ENCODE measurements at regions not wholly inside any gene's neighbourhood (a gene's known extent, or its start where the extent isn't known, plus 50 kb on each side); places are given as distances from the start of the nearest gene placed in this dataset.

- H3K4me3 Mint-ChIP-seq (ENCODE audit: low read depth), result no peak overlapping the region
- no peak overlapping the region for H3K27ac Mint-ChIP-seq
- no peak for DNase-seq (ENCODE audit: low spot score, unreplicated experiment)
- no peaks in the 10 kb centered on the region for H3K27me3 Mint-ChIP-seq
- H3K4me1 Mint-ChIP-seq (ENCODE audit: low read depth), result peaks cover 10% of the 10 kb centered on the region
- no peaks in the 10 kb centered on the region for H3K36me3 Mint-ChIP-seq (ENCODE audit: insufficient read depth)
- H3K9me3 Mint-ChIP-seq (ENCODE audit: low read depth), result peaks cover 3% of the 10 kb centered on the region
- TF ChIP-seq CTCF (IDR thresholded peaks at IDR 0.05; ENCODE audit: unreplicated experiment), result no peak
Measured at GRCh38 chr2:234245945-234246344, 195.4 kb downstream of the SPP2 start.

DNA sequence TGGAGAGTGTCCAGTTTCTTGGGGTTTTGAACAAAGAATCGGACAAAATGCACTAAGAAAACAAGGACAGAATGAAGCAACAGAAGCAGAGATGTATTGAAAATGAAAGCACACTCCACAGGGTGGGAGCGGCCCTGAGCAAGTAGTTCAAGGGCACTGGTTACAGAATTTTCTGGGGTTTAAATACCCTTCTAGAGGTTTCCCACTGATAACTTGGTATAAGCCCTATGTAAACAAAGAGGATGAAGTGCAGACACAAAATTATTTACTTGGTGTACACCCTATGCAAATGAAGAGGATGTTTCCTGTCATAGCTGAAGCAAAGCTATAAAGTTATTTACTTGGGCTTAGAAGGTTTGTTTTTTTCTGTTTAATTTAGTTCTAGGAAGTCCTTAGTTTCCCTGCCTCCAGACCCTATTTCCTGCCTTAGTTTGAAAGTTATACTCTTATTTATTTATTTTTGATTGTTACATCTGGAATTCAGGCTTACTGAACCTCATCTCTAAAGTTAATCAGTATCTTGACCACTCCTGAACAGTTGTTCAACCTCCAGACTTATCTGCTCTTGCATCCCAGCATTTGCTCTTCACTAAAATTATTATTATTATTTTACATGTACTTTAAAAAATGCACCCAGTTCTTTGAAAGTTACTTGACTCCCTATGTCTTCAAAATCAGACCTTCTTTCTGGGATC lies 193.5 kb downstream of the SPP2 start:
- no peak overlapping the region for H3K27ac Mint-ChIP-seq
- H3K36me3 Mint-ChIP-seq (ENCODE audit: insufficient read depth), result no peaks in the 10 kb centered on the region
- TF ChIP-seq CTCF (IDR thresholded peaks at IDR 0.05; ENCODE audit: unreplicated experiment), result no peak
- no peak for DNase-seq (ENCODE audit: low spot score, unreplicated experiment)
- peaks cover 6% of the 10 kb centered on the region for H3K9me3 Mint-ChIP-seq (ENCODE audit: low read depth)
- peaks cover 8% of the 10 kb centered on the region for H3K4me1 Mint-ChIP-seq (ENCODE audit: low read depth)
- no peaks in the 10 kb centered on the region for H3K27me3 Mint-ChIP-seq
- no peak overlapping the region for H3K4me3 Mint-ChIP-seq (ENCODE audit: low read depth)

GRCh38 chr2:234242459-234242836 lies 191.9 kb downstream of the SPP2 start:
- Mint-ChIP-seq H3K27ac (no peak overlapping the region), H3K4me3 (ENCODE audit: low read depth) (no peak overlapping the region), H3K27me3 (no peaks in the 10 kb centered on the region), H3K9me3 (ENCODE audit: low read depth) (peaks cover 8% of the 10 kb centered on the region), H3K4me1 (ENCODE audit: low read depth) (peaks cover 8% of the 10 kb centered on the region), H3K36me3 (ENCODE audit: insufficient read depth) (no peaks in the 10 kb centered on the region)
- DNase-seq (ENCODE audit: low spot score, unreplicated experiment), result no peak
- TF ChIP-seq CTCF (IDR thresholded peaks at IDR 0.05; ENCODE audit: unreplicated experiment), result no peak

DNA sequence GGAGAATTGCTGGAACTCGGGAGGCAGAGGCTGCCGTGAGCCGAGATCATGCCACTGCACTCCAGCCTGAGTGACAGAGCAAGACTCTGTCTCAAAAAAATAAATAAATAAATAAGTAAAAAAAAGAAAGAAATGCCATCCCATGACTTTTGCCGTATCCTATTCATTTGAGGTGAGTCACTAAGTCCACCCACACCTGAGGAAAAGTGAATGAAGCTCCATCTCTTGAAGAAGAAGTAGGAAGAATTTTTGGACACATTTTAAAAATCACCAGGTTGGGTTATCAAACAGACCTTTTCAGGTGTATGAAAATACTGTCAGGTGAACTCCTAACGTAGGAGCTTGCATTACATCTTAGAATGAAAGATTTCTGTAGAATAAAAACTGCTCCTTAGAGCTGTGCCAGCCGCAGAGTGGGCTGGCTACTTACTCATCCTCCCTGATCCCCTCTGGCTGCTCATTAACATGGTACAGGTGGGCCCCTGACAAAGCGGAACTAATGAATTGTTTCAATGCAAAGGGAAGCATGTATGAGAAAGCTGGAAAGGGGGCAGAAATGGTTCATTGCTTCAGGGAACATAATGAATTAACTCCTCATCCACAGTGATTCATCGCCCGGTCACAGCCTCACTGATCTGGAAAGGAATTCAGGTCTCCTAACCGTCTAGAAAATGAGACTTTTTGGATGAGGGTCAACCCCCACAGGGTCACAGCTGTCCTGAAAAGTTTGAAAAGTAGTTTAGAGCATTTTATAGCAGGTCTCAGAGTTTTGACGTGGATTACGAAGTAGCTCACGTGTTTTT lies 191.4 kb downstream of the SPP2 start:
- Mint-ChIP-seq H3K4me3 (ENCODE audit: low read depth) (no peak overlapping the region), H3K27me3 (no peaks in the 10 kb centered on the region), H3K9me3 (ENCODE audit: low read depth) (peaks cover 8% of the 10 kb centered on the region), H3K27ac (no peak overlapping the region), H3K36me3 (ENCODE audit: insufficient read depth) (no peaks in the 10 kb centered on the region), H3K4me1 (ENCODE audit: low read depth) (peaks cover 8% of the 10 kb centered on the region)
- no peak for TF ChIP-seq CTCF (IDR thresholded peaks at IDR 0.05; ENCODE audit: unreplicated experiment)
- no peak for DNase-seq (ENCODE audit: low spot score, unreplicated experiment)

- Mint-ChIP-seq H3K27me3 (no peaks in the 10 kb centered on the region), H3K36me3 (ENCODE audit: insufficient read depth) (no peaks in the 10 kb centered on the region), H3K9me3 (ENCODE audit: low read depth) (peaks cover 10% of the 10 kb centered on the region), H3K4me1 (ENCODE audit: low read depth) (peaks cover 8% of the 10 kb centered on the region), H3K4me3 (ENCODE audit: low read depth) (no peak overlapping the region), H3K27ac (no peak overlapping the region)
- no peak for TF ChIP-seq CTCF (IDR thresholded peaks at IDR 0.05; ENCODE audit: unreplicated experiment)
- no peak for DNase-seq (ENCODE audit: low spot score, unreplicated experiment)
Measured at GRCh38 chr2:234240917-234241316, 190.4 kb downstream of the SPP2 start.

Measured in progenitor cell of endocrine pancreas (in vitro differentiated cells).